ENCODE measurements at regions not wholly inside any gene's neighbourhood (a gene's known extent, or its start where the extent isn't known, plus 50 kb on each side); places are given as distances from the start of the nearest gene placed in this dataset.

- H3K9me3 ChIP-seq (ENCODE audit: low read length), result no peaks in the 10 kb centered on the region
- POLR2A ChIA-PET (ENCODE audit: unreplicated experiment), result no interaction called here
- no TSS peak for BruUV-seq (replicated peaks)
Observed at GRCh38 chr22:49553518-49554295, 274.0 kb downstream of the BRD1 start.

GRCh38 chr22:49553076-49553475 is 274.6 kb downstream of the BRD1 start:
- intact Hi-C loops (cut with micrococcal nuclease), result no loop called here
- H3K4me1 ChIP-seq (ENCODE audit: insufficient read depth, low read length), result 0 out of 2 replicates have a peak, but pooled peaks cover 7% of the 10 kb centered on the region
- TF ChIP-seq EZH2 (IDR thresholded peaks at IDR 0.05; ENCODE audit: low read length, unreplicated experiment), result no peak
- TF ChIP-seq EZH2phosphoT487 (IDR thresholded peaks at IDR 0.05; ENCODE audit: borderline replicate concordance, low read length), result no peak
- no peak for TF ChIP-seq CTCF (conservative IDR thresholded peaks at IDR 0.05; ENCODE audit: low read depth, low read length)
- ChIA-PET POLR2A (ENCODE audit: unreplicated experiment) (no interaction called here), CTCF (no interaction called here)
- H3K79me2 ChIP-seq (ENCODE audit: low read length), result no peaks in the 10 kb centered on the region
- no peaks in the 10 kb centered on the region for H3K9me2 ChIP-seq (replicated peaks; ENCODE audit: low read length)
- H3K9me3 ChIP-seq (ENCODE audit: low read length), result no peaks in the 10 kb centered on the region
- ATAC-seq, result no peak
- no peaks in the 10 kb centered on the region for H4K20me1 ChIP-seq (ENCODE audit: low read length)
- H3K4me3 ChIP-seq (ENCODE audit: low read length), result no peak overlapping the region
- BruUV-seq (replicated peaks), result no TSS peak
- H3K4me2 ChIP-seq (ENCODE audit: low read length), result no peak overlapping the region
- no peak overlapping the region for H3K9ac ChIP-seq (ENCODE audit: low read length)
- H3K27me3 ChIP-seq (ENCODE audit: low read length), result peaks cover 86% of the 10 kb centered on the region
- no peak overlapping the region for H3K27ac ChIP-seq (ENCODE audit: low read length)
- H2AFZ ChIP-seq (ENCODE audit: low read length), result no peak overlapping the region
- no peaks in the 10 kb centered on the region for H3K36me3 ChIP-seq (ENCODE audit: low read depth, low read length)
- no peak for DNase-seq
- H3F3A ChIP-seq (ENCODE audit: low read length, unreplicated experiment), result no peaks in the 10 kb centered on the region

More at GRCh38 chr22:49553518-49554295, 274.0 kb downstream of the BRD1 start:
- no peak overlapping the region for H2AFZ ChIP-seq (ENCODE audit: low read length)
- H3K27me3 ChIP-seq (ENCODE audit: low read length), result peaks cover 86% of the 10 kb centered on the region
- H3K79me2 ChIP-seq (ENCODE audit: low read length), result no peaks in the 10 kb centered on the region
- H3K4me1 ChIP-seq (ENCODE audit: insufficient read depth, low read length), result 0 out of 2 replicates have a peak, but pooled peaks cover 2% of the 10 kb centered on the region
- no peak overlapping the region for H3K4me2 ChIP-seq (ENCODE audit: low read length)
- no peak overlapping the region for H3K4me3 ChIP-seq (ENCODE audit: low read length)
- intact Hi-C loops (cut with micrococcal nuclease), result no loop called here
- DNase-seq (peak; percentile 12), ATAC-seq (no peak)
- no peaks in the 10 kb centered on the region for H3K36me3 ChIP-seq (ENCODE audit: low read depth, low read length)
- H4K20me1 ChIP-seq (ENCODE audit: low read length), result no peaks in the 10 kb centered on the region
- no peak overlapping the region for H3K9ac ChIP-seq (ENCODE audit: low read length)
- no peaks in the 10 kb centered on the region for H3K9me2 ChIP-seq (replicated peaks; ENCODE audit: low read length)
- no peaks in the 10 kb centered on the region for H3F3A ChIP-seq (ENCODE audit: low read length, unreplicated experiment)
- CTCF ChIA-PET, result no interaction called here
- no peak for TF ChIP-seq EZH2phosphoT487 (IDR thresholded peaks at IDR 0.05; ENCODE audit: borderline replicate concordance, low read length)
- TF ChIP-seq EZH2 (IDR thresholded peaks at IDR 0.05; ENCODE audit: low read length, unreplicated experiment), result no peak
- no peak for TF ChIP-seq CTCF (conservative IDR thresholded peaks at IDR 0.05; ENCODE audit: low read depth, low read length)
- H3K27ac ChIP-seq (ENCODE audit: low read length), result no peak overlapping the region

GRCh38 chr22:49551897-49552614 is 275.6 kb downstream of the BRD1 start:
- ATAC-seq (no peak), DNase-seq (no peak)
- POLR2A ChIA-PET (ENCODE audit: unreplicated experiment), result no interaction called here
- Histone ChIP-seq H3K9ac (ENCODE audit: low read length) (no peak overlapping the region), H4K20me1 (ENCODE audit: low read length) (no peaks in the 10 kb centered on the region), H3K9me3 (ENCODE audit: low read length) (no peaks in the 10 kb centered on the region), H3K4me1 (ENCODE audit: insufficient read depth, low read length) (0 out of 2 replicates have a peak, but pooled peaks cover 7% of the 10 kb centered on the region), H3K36me3 (ENCODE audit: low read depth, low read length) (no peaks in the 10 kb centered on the region), H3F3A (ENCODE audit: low read length, unreplicated experiment) (no peaks in the 10 kb centered on the region), H3K4me3 (ENCODE audit: low read length) (no peak overlapping the region), H3K27ac (ENCODE audit: low read length) (no peak overlapping the region), H3K79me2 (ENCODE audit: low read length) (no peaks in the 10 kb centered on the region), H3K9me2 (replicated peaks; ENCODE audit: low read length) (no peaks in the 10 kb centered on the region), H3K27me3 (ENCODE audit: low read length) (peaks cover 80% of the 10 kb centered on the region), H3K4me2 (ENCODE audit: low read length) (no peak overlapping the region), H2AFZ (ENCODE audit: low read length) (no peak overlapping the region)
- intact Hi-C loops (cut with micrococcal nuclease), result no loop called here
- TF ChIP-seq EZH2phosphoT487 (IDR thresholded peaks at IDR 0.05; ENCODE audit: borderline replicate concordance, low read length), result no peak
- CTCF ChIA-PET, result no interaction called here
- BruUV-seq (replicated peaks), result no TSS peak

Data from PC-3 (cell line).